Adrenal gland (tissue), 5 donors: ENCODE measurements at regions not wholly inside any gene's neighbourhood (a gene's known extent, or its start where the extent isn't known, plus 50 kb on each side); places are given as distances from the start of the nearest gene placed in this dataset.
"Not testable (repeated sequence)": the region's sequence is repeated elsewhere in the genome, so short reads cannot be mapped to it uniquely, and the experiment has no call there.

Experiments
- POLR2A ChIP-seq, 2 donors: fragments of 450-650 bp; IDR thresholded peaks; one replicate each; pipeline ENCODE4 v1.6.1; 2017; ENCODE audit warnings: antibody characterized with exemption in 2 of 2, mild to moderate bottlenecking in 2 of 2, moderate library complexity in 1 of 2
- TF ChIP-seq, protein P1 (sequence below), 6 experiments: fragments of 450-650 bp in 4 of 6; fragments of 200-600 bp in 2 of 6; sonication (generic) in 1 of 6; IDR thresholded peaks; 1 replicate in 5 of 6; 2 replicates in 1 of 6; pipeline versions ENCODE4 v1.5.1 to v1.8.0; 2016 to 2021; ENCODE audit warnings: antibody characterized with exemption in 6 of 6, mild to moderate bottlenecking in 2 of 6, moderate library complexity in 1 of 6
- donor health status: DM: no; HTN: no; CAD: no.

DNA sequence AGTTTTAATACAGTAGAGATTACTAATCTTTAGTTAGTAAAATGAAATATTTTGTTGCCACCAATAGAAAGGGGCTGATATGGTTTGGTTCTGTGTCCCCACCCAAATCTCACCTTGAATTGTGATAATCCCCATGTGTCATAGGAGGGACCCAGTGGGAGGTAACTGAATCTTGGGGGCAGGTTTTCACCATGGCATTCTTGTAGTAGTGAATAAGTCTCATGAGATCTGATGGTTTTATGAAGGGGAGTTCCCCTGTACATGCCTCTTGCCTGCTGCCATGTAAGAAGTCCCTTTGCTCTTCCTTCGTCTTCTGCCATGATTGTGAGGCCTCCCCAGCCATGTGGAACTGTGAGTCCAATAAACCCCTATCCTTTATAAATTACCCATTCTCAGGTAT, 285.9 kb downstream of the BCL2L11 start:
- TF ChIP-seq, protein P1, sequence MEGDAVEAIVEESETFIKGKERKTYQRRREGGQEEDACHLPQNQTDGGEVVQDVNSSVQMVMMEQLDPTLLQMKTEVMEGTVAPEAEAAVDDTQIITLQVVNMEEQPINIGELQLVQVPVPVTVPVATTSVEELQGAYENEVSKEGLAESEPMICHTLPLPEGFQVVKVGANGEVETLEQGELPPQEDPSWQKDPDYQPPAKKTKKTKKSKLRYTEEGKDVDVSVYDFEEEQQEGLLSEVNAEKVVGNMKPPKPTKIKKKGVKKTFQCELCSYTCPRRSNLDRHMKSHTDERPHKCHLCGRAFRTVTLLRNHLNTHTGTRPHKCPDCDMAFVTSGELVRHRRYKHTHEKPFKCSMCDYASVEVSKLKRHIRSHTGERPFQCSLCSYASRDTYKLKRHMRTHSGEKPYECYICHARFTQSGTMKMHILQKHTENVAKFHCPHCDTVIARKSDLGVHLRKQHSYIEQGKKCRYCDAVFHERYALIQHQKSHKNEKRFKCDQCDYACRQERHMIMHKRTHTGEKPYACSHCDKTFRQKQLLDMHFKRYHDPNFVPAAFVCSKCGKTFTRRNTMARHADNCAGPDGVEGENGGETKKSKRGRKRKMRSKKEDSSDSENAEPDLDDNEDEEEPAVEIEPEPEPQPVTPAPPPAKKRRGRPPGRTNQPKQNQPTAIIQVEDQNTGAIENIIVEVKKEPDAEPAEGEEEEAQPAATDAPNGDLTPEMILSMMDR (IDR thresholded peaks at IDR 0.05): not testable (repeated sequence)
- TF ChIP-seq POLR2A (IDR thresholded peaks at IDR 0.05): not testable (repeated sequence)
